GM21367 (cell line): ENCODE measurements at regions not wholly inside any gene's neighbourhood (a gene's known extent, or its start where the extent isn't known, plus 50 kb on each side); places are given as distances from the start of the nearest gene placed in this dataset.

Experiments
- ATAC-seq: cut with Tn5 transposase; IDR thresholded peaks from one replicate; pipeline ENCODE4 v1.9.1; 2021; ENCODE audit not compliant: unreplicated experiment

GRCh38 chr1:190540366-190540765, 62.7 kb upstream of the BRINP3 start:
- ATAC-seq, result no peak

- ATAC-seq, result no peak
These were observed 74.0 kb upstream of the BRINP3 start for GRCh38 chr1:190551638-190552037.

- no peak for ATAC-seq
These were observed 82.6 kb upstream of the BRINP3 start for GRCh38 chr1:190560161-190560681.

- ATAC-seq, result no peak
These were observed 85.6 kb upstream of the BRINP3 start for GRCh38 chr1:190563230-190563629.

- no peak for ATAC-seq
These were observed 86.5 kb upstream of the BRINP3 start for GRCh38 chr1:190564117-190564516.

- no peak for ATAC-seq
These were observed 100.4 kb upstream of the BRINP3 start for GRCh38 chr1:190578017-190578416.

GRCh38 chr1:190578526-190578925, 100.9 kb upstream of the BRINP3 start:
- ATAC-seq, result no peak

GRCh38 chr1:190579552-190580193, 102.0 kb upstream of the BRINP3 start:
- no peak for ATAC-seq

GRCh38 chr1:190583862-190584261, 106.2 kb upstream of the BRINP3 start:
- ATAC-seq, result no peak

- ATAC-seq, result no peak
These were observed 110.8 kb upstream of the BRINP3 start for GRCh38 chr1:190588424-190588823.

GRCh38 chr1:190595438-190595837, 117.8 kb upstream of the BRINP3 start:
- ATAC-seq, result no peak

- no peak for ATAC-seq
These were observed 119.6 kb upstream of the BRINP3 start for GRCh38 chr1:190597294-190597693.

- ATAC-seq, result no peak
These were observed 122.0 kb upstream of the BRINP3 start for GRCh38 chr1:190599670-190600069.

GRCh38 chr1:190602325-190602724, 124.7 kb upstream of the BRINP3 start:
- ATAC-seq, result no peak

GRCh38 chr1:190608282-190608681, 130.6 kb upstream of the BRINP3 start:
- no peak for ATAC-seq

GRCh38 chr1:190615818-190616217, 138.2 kb upstream of the BRINP3 start:
- no peak for ATAC-seq

- no peak for ATAC-seq
These were observed 138.6 kb upstream of the BRINP3 start for GRCh38 chr1:190616235-190616634.

- no peak for ATAC-seq
These were observed 142.1 kb upstream of the BRINP3 start for GRCh38 chr1:190619724-190620123.

- no peak for ATAC-seq
These were observed 155.8 kb upstream of the BRINP3 start for GRCh38 chr1:190633488-190633887.

- ATAC-seq, result no peak
These were observed 156.5 kb upstream of the BRINP3 start for GRCh38 chr1:190634134-190634533.

GRCh38 chr1:190649553-190649952, 171.9 kb upstream of the BRINP3 start:
- no peak for ATAC-seq

- ATAC-seq, result no peak
These were observed 181.2 kb upstream of the BRINP3 start for GRCh38 chr1:190658907-190659306.

GRCh38 chr1:190663962-190664361, 186.3 kb upstream of the BRINP3 start:
- no peak for ATAC-seq
